Lung (tissue), 11 donors: ENCODE measurements at regions not wholly inside any gene's neighbourhood (a gene's known extent, or its start where the extent isn't known, plus 50 kb on each side); places are given as distances from the start of the nearest gene placed in this dataset.

Experiments
- ATAC-seq: fragments of 200-7000 bp; cut with Tn5 transposase; one replicate; pipeline ENCODE4 v1.9.1; 2020; ENCODE audit warnings: moderate number of reproducible peaks; ENCODE audit not compliant: insufficient read depth, low FRiP score
- DNase-seq, 3 donors: peaks; one replicate each; pipeline ENCODE4 v3.0.0-alpha.2; 2013 to 2017
- H3K27ac ChIP-seq, 2 donors: one replicate each; pipeline ENCODE4 v1.5.1; 2013; ENCODE audit warnings: mild to moderate bottlenecking in 2 of 2, moderate library complexity in 2 of 2, control low read depth in 1 of 2, inconsistent platforms in 1 of 2, low read depth in 1 of 2, low read length in 1 of 2
- H3K27me3 ChIP-seq, 3 donors: one replicate each; pipeline ENCODE4 v1.5.1; 2013; ENCODE audit warnings: low read length in 2 of 3; ENCODE audit not compliant: control insufficient read depth in 3 of 3, insufficient read depth in 3 of 3
- H3K36me3 ChIP-seq, 4 donors: one replicate each; pipeline ENCODE4 v1.5.1; 2013; ENCODE audit warnings: low read length in 4 of 4, mild to moderate bottlenecking in 1 of 4, moderate library complexity in 1 of 4; ENCODE audit not compliant: control insufficient read depth in 4 of 4, insufficient read depth in 4 of 4
- H3K4me1 ChIP-seq, 5 donors: one replicate each; pipeline ENCODE4 v1.5.1; 2013; ENCODE audit warnings: low read length in 5 of 5, mild to moderate bottlenecking in 2 of 5, moderate library complexity in 1 of 5; ENCODE audit not compliant: control insufficient read depth in 5 of 5, insufficient read depth in 5 of 5
- H3K4me3 ChIP-seq: one replicate; pipeline ENCODE4 v1.5.1; 2013; ENCODE audit warnings: mild to moderate bottlenecking, control low read depth, moderate library complexity
- H3K9ac ChIP-seq, 2 donors: one replicate each; pipeline ENCODE4 v1.5.1; 2013; ENCODE audit warnings: low read length in 2 of 2, control low read depth in 1 of 2; ENCODE audit not compliant: insufficient read depth in 1 of 2
- H3K9me3 ChIP-seq, 4 donors: one replicate each; pipeline ENCODE4 v1.5.1; 2013; ENCODE audit warnings: low read length in 3 of 4, mild to moderate bottlenecking in 1 of 4, moderate library complexity in 1 of 4; ENCODE audit not compliant: control insufficient read depth in 4 of 4, insufficient read depth in 3 of 4
- WGBS, 2 donors: extraction: QIAGEN DNeasy Blood & Tissue Kit; methylation state at CpG; one replicate each; pipeline ENCODE4 v1.1.7; 2013; 5-methylcytosine and 5-hydroxymethylcytosine counted together
- TF ChIP-seq, protein P1 (sequence below): IDR thresholded peaks from 2 replicates; pipeline ENCODE4 v1.5.1; 2012; ENCODE audit warnings: mild to moderate bottlenecking; ENCODE audit errors: control extremely low read depth, extremely low read depth
- donor health status: control.
- donor health status: control.
- donor health status: Bipolar disorder and iron deficiency.
- donor health status: healthy.
- donor health status: DM: yes; HTN: yes; CAD: no.

GRCh38 chr3:139811331-139811730 is 123.7 kb upstream of the CLSTN2 start:
- DNase-seq (no peak), ATAC-seq (no peak)
- TF ChIP-seq, protein P1, sequence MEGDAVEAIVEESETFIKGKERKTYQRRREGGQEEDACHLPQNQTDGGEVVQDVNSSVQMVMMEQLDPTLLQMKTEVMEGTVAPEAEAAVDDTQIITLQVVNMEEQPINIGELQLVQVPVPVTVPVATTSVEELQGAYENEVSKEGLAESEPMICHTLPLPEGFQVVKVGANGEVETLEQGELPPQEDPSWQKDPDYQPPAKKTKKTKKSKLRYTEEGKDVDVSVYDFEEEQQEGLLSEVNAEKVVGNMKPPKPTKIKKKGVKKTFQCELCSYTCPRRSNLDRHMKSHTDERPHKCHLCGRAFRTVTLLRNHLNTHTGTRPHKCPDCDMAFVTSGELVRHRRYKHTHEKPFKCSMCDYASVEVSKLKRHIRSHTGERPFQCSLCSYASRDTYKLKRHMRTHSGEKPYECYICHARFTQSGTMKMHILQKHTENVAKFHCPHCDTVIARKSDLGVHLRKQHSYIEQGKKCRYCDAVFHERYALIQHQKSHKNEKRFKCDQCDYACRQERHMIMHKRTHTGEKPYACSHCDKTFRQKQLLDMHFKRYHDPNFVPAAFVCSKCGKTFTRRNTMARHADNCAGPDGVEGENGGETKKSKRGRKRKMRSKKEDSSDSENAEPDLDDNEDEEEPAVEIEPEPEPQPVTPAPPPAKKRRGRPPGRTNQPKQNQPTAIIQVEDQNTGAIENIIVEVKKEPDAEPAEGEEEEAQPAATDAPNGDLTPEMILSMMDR, result no peak

GRCh38 chr3:139808201-139808600 is 126.8 kb upstream of the CLSTN2 start:
- WGBS, 2 donors, result 79 to 92% methylated on average over 5 of the region's 5 CpGs

More at GRCh38 chr3:139811331-139811730, 123.7 kb upstream of the CLSTN2 start:
- no peak overlapping the region for H3K4me3 ChIP-seq
- no peaks in the 10 kb centered on the region for H3K27me3 ChIP-seq
- H3K4me1 ChIP-seq, result no peaks in the 10 kb centered on the region
- peaks cover 0 to 2% (median 0%) of the 10 kb centered on the region in 4 donors for H3K9me3 ChIP-seq
- H3K27ac ChIP-seq, result no peak overlapping the region
- no peaks in the 10 kb centered on the region for H3K36me3 ChIP-seq
- H3K9ac ChIP-seq, result no peak overlapping the region

DNA sequence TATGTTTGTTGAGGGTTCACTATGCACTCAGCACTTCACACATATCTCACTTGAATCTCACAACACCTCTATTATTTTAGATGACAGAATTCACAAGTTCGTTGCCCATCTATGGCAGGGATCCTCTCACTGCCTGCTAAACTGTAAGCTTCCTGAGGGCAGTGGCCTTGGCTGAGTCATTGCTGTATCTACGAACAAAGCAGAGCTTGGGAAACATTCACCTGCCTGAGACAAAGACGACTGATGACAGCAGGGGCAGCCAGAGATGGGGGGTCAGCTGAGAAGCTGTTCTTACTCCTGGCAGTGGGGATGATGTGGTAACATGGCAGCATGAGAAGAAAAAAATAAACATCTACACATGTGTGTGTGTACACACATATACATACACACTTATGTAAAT is 125.5 kb upstream of the NMNAT3 start:
- WGBS, 2 donors, result 65 to 79% methylated on average over 3 of the region's 3 CpGs
- H3K9me3 ChIP-seq, result no peaks in the 10 kb centered on the region
- no peaks in the 10 kb centered on the region for H3K36me3 ChIP-seq

More at GRCh38 chr3:139808201-139808600, 126.8 kb upstream of the CLSTN2 start:
- H3K36me3 ChIP-seq, result no peaks in the 10 kb centered on the region
- no peak overlapping the region for H3K27ac ChIP-seq
- H3K4me3 ChIP-seq, result no peak overlapping the region
- TF ChIP-seq, protein P1, result no peak
- peaks cover 0 to 2% (median 0%) of the 10 kb centered on the region in 4 donors for H3K9me3 ChIP-seq
- H3K27me3 ChIP-seq, result peaks cover 0 to 6% (median 0%) of the 10 kb centered on the region in 3 donors
- no peaks in the 10 kb centered on the region for H3K4me1 ChIP-seq
- ATAC-seq, result no peak
- no peak overlapping the region for H3K9ac ChIP-seq
- no peak for DNase-seq

More for the DNA sequence above, 125.5 kb upstream of the NMNAT3 start:
- TF ChIP-seq, protein P1, result no peak
- no peak overlapping the region for H3K27ac ChIP-seq
- no peak for ATAC-seq
- DNase-seq, result no peak
- H3K4me3 ChIP-seq, result no peak overlapping the region
- no peaks in the 10 kb centered on the region for H3K4me1 ChIP-seq
- peaks cover 0 to 6% (median 0%) of the 10 kb centered on the region in 3 donors for H3K27me3 ChIP-seq
- H3K9ac ChIP-seq, result no peak overlapping the region
